ENCODE measurements at regions not wholly inside any gene's neighbourhood (a gene's known extent, or its start where the extent isn't known, plus 50 kb on each side); places are given as distances from the start of the nearest gene placed in this dataset.
"Not testable (repeated sequence)": the region's sequence is repeated elsewhere in the genome, so short reads cannot be mapped to it uniquely, and the experiment has no call there.

DNA sequence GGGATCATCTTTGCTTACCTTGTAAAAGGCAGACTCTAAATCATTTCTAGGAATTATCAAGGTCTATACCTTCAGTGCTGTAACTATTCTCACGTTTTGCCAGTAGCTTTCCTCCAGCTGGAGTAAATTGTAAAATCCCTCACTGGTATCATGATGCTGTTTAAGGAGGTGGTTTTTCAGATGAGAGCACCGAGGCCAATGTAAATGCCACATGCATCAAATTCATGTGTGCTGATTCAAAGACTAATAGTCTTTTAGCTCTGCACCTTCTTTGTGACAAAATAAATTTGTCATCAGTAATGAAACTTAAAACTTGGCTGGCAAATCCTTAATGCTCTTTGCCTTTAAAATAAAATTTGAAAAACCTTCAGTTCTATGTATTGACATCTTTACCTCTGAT is 503.8 kb downstream of the SETD4 start:
- H3K36me3 ChIP-seq: no peaks in the 10 kb centered on the region
- no peak for DNase-seq
- no peak overlapping the region for H3K27ac ChIP-seq (replicated peaks)
- no peaks in the 10 kb centered on the region for H3K4me1 ChIP-seq
- intact Hi-C loops (cut with micrococcal nuclease): no loop called here
- H3K27me3 ChIP-seq (ENCODE audit: low read depth): peaks cover 33% of the 10 kb centered on the region
- H3K9me3 ChIP-seq (replicated peaks): no peaks in the 10 kb centered on the region
- H3K4me3 ChIP-seq: no peak overlapping the region
- TF ChIP-seq, protein P1, sequence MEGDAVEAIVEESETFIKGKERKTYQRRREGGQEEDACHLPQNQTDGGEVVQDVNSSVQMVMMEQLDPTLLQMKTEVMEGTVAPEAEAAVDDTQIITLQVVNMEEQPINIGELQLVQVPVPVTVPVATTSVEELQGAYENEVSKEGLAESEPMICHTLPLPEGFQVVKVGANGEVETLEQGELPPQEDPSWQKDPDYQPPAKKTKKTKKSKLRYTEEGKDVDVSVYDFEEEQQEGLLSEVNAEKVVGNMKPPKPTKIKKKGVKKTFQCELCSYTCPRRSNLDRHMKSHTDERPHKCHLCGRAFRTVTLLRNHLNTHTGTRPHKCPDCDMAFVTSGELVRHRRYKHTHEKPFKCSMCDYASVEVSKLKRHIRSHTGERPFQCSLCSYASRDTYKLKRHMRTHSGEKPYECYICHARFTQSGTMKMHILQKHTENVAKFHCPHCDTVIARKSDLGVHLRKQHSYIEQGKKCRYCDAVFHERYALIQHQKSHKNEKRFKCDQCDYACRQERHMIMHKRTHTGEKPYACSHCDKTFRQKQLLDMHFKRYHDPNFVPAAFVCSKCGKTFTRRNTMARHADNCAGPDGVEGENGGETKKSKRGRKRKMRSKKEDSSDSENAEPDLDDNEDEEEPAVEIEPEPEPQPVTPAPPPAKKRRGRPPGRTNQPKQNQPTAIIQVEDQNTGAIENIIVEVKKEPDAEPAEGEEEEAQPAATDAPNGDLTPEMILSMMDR (IDR thresholded peaks at IDR 0.05; ENCODE audit: borderline replicate concordance): no peak

DNA sequence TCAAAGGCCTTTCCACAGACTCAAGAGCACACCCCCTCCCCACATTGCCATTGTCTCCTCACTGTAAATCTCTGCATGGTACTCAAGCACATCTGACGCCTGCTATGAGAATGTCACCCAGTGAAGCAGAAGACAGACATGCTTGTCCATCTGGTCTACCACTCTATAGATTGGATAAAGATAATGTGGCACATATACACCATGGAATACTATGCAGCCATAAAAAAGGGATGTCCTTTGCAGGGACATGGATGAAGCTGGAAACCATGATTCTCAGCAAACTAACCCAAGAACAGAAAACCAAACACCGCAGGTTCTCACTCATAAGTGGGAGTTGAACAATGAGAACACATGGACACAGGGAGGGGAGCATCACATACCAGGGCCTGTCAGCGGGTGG is 503.4 kb upstream of the RUNX1 start:
- DNase-seq; H3K27ac ChIP-seq (replicated peaks); H3K4me1 ChIP-seq; H3K9me3 ChIP-seq (replicated peaks); intact Hi-C loops (cut with micrococcal nuclease); H3K36me3 ChIP-seq; H3K4me3 ChIP-seq: not testable (repeated sequence)
- H3K27me3 ChIP-seq (ENCODE audit: low read depth): peaks cover 33% of the 10 kb centered on the region

DNA sequence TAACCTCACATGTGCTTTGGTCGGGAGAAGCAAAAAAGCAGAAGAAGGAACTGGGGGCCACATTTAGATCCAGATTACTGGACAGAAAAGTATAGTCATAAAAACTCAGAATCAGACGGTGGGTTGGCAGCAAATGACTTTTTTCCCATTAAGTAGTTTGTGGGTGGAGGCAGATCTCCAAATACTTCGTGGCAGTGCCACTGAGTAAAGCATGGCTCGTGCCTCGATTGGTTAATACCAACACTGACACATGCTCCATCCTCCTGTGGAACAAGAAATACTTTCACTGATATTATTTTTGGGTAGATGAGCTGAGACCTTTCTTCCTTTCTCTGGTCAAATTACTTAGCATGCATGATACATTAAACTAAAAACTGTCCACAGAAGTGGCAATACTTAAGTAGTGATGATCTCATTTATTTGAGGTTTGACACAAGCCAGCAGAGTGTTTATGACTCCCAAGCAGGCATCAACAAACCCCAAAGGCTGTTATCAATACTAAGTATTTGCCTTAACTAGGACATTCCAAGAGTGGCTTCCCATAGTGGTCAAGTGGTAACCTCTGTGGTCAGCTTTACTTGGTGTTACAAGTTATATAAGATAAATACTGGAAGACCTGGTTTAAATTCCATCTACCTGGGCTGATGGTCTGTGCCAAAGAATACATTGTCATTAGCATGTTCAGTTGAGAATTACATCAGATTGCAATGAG is 500.0 kb upstream of the RUNX1 start:
- DNase-seq: no peak
- Histone ChIP-seq H3K36me3 (no peaks in the 10 kb centered on the region), H3K27me3 (ENCODE audit: low read depth) (peaks cover 17% of the 10 kb centered on the region), H3K4me1 (no peaks in the 10 kb centered on the region), H3K9me3 (replicated peaks) (no peaks in the 10 kb centered on the region), H3K4me3 (no peak overlapping the region), H3K27ac (replicated peaks) (no peak overlapping the region)
- intact Hi-C loops (cut with micrococcal nuclease): no loop called here
- TF ChIP-seq, protein P1 (IDR thresholded peaks at IDR 0.05; ENCODE audit: borderline replicate concordance): no peak

DNA sequence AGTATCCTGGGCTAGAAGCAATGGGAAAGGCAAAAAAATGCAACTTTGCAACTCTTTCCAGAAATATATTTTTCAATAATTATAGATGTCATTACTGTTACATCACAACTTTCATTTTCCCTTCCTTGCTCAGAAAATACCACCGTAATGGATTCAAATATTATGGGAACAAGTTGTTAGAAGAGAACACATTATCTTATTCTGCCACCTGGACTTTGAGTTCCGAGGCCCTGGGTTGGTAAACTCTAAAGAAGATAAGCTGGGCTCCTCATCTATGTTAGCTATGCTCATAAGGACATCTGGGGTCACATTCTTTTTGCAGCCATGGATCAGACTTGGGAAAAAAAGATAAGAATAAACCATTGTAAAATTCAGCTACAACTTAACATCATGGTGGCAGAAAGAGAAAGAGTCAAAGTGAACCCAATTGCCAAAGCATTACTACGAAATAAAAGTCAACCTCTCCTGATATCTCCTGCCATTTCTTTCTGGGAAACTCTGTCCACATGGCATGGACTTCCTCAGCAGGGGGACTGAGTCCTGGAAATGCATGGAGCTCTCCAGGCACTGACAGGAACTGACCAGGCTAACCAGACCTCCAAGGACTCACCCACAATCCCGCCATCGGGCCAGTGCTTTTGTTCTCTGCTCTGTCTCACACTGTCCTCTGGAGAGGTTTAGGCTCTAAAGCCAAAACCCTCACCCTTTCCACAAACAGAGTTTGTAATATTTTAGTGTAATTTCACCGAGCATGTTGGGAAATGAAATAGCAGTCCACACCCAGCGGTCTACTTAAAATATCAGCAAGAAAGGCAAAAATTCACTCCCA is 499.1 kb upstream of the RUNX1 start:
- TF ChIP-seq, protein P1 (IDR thresholded peaks at IDR 0.05; ENCODE audit: borderline replicate concordance): no peak
- Histone ChIP-seq H3K9me3 (replicated peaks) (no peaks in the 10 kb centered on the region), H3K27me3 (ENCODE audit: low read depth) (peaks cover 16% of the 10 kb centered on the region), H3K4me1 (no peaks in the 10 kb centered on the region), H3K36me3 (no peaks in the 10 kb centered on the region), H3K27ac (replicated peaks) (no peak overlapping the region), H3K4me3 (no peak overlapping the region)
- no peak for DNase-seq
- intact Hi-C loops (cut with micrococcal nuclease): no loop called here

DNA sequence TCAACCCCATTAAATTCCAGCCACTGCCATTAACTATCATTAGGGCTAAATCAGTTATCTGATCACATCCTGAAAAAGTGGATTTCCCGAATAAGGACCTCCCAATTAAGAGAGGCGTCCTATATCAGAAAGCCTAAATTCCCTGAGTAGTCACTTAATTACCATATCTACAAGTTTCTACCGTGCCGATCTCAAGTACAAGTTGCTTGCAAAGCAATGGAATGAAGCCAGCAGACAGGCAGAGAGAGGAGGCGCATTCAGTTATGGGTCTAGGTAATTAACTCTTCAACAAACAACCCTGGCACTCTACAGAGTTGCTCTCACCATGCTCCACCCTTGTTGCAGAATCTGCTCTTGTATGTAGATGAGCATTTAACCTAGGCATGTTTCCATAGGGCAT is 494.6 kb upstream of the RUNX1 start:
- H3K9me3 ChIP-seq (replicated peaks): no peaks in the 10 kb centered on the region
- H3K27ac ChIP-seq (replicated peaks): no peak overlapping the region
- no peak for DNase-seq
- H3K36me3 ChIP-seq: no peaks in the 10 kb centered on the region
- no peak overlapping the region for H3K4me3 ChIP-seq
- intact Hi-C loops (cut with micrococcal nuclease): no loop called here
- TF ChIP-seq, protein P1 (IDR thresholded peaks at IDR 0.05; ENCODE audit: borderline replicate concordance): no peak
- H3K4me1 ChIP-seq: no peaks in the 10 kb centered on the region
- H3K27me3 ChIP-seq (ENCODE audit: low read depth): peaks cover 13% of the 10 kb centered on the region

Data from left ventricle myocardium inferior (tissue), 1 donor.